HG02642 (cell line): ENCODE measurements at regions not wholly inside any gene's neighbourhood (a gene's known extent, or its start where the extent isn't known, plus 50 kb on each side); places are given as distances from the start of the nearest gene placed in this dataset.

Source experiments
- ATAC-seq: cut with Tn5 transposase; IDR thresholded peaks from one replicate; pipeline ENCODE4 v1.9.1; 2021; ENCODE audit warnings: mild to moderate bottlenecking; ENCODE audit not compliant: unreplicated experiment, poor library complexity

DNA sequence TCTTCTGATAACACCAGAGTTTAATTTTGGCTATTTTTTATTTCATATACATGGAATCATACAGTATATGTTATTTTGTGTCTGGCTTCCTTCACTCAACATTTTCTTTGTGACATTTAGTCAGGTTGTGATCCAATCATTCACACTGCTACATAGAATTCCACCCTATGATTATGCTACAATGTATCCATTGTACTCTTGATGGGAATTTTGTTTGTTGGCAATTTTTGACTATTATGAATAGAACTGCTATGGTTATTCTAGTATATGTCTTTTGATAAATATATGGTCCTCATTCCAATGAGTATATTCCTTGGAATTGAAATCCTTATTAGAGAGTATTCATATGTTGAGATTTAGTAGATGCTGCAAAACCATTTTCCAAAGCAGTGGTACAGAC lies 936.4 kb upstream of the CHAC2 start:
- no peak for ATAC-seq

DNA sequence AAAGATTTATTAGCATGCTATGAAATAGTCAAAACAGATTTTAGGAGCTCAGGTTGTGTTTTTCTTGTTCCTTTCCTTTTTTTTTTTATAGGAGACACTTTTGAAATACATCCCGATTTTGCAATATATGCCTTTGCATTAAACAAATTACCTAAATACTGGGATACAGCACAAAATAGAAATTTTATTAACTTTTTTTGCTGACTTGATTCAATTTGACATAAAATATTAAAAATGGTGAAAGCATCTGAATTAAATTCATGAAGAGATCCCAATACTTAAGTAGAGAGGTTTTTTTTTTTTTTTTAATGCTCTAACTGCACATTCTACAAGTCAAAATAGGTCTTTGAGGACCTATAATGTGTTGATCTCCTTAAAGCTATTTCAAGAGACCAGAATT lies 939.5 kb upstream of the CHAC2 start:
- no peak for ATAC-seq

GRCh38 chr2:52821631-52822030 lies 946.0 kb upstream of the CHAC2 start:
- ATAC-seq = no peak

GRCh38 chr2:52818958-52819357 lies 948.6 kb upstream of the CHAC2 start:
- no peak for ATAC-seq

GRCh38 chr2:52810460-52810859 lies 957.1 kb upstream of the CHAC2 start:
- no peak for ATAC-seq

DNA sequence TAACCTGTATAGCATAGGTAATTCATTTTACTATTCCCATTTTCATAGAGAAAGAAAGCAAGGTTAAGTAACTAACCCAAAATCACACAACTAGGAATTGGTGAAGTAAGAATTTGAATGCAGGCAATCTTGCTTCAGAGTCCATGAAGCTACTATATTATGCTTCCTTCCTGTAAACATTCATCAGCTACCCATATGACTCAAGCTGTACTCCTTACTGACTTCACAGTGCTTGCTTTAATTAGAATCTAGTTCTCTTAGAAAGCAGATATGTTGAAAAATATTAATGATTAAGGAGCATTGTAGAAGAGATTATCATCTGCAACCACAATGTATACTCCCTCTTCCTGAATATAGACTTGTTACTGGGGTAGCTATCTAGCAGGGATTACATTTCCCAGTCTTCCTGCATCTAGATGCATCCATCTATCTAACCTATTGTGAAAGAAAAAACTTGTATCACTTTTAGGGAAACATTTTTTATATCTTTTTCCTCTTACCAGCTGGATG lies 961.6 kb upstream of the CHAC2 start:
- ATAC-seq = no peak

DNA sequence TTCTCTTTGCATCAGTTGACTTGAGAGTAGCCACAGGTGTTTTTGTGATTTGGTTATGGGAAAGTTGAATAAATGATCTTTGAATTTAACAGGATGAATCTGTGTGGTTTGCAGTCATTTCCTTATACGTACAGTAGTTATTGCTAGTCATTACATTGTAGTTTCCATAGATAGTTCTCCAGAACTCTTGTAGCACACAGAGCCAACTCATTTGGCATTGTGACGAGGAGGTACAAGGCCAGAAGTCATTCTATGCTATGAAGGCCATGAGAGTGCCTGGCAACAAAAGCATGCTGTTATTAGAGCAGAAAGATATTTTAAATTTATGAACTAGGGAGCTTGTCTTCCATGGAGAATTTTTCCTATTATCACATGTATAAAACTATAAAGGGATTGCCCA lies 973.0 kb upstream of the CHAC2 start:
- no peak for ATAC-seq

- no peak for ATAC-seq
Observed at GRCh38 chr2:52779446-52779845, 988.2 kb upstream of the CHAC2 start.

GRCh38 chr2:52776571-52776970 lies 991.0 kb upstream of the CHAC2 start:
- ATAC-seq = no peak

DNA sequence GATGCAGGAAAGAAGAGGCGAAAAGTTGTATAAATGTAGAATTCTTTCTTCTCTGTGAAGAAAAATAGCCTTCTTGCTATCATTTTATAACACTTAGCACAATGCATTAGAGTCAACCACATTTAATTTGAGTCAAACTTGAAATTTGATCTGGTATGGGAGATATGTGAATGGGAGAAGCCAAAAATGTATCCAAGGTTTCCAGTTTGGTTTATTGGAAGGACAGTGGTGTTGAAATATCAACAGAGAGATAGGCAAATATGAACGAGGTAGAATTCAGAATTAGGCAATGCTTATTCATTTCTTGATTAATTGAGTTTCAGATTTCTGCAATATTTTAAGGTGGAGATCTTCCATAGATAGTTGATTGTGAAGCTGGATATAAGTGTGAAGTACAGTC lies 991.9 kb upstream of the CHAC2 start:
- no peak for ATAC-seq

DNA sequence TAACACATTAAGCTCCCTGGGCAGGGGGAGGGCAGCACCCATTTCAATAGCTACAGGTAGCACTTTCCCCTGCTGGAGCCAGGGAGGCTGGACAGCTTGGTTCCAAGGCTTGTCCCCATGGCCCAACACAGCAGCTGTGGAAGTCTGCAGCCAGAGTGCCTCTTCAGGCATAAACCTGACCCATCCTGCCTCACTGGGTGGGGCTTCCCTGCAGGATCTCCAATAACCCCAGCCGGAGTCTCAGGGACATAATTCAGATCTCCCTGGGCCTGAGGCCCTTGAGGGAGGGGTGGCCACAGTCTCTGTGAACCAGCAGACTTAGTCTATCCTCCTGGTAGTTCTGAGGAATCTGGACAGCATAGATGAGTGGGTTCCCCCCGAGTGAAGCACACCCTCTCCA lies 1001.9 kb upstream of the CHAC2 start:
- ATAC-seq = no peak

DNA sequence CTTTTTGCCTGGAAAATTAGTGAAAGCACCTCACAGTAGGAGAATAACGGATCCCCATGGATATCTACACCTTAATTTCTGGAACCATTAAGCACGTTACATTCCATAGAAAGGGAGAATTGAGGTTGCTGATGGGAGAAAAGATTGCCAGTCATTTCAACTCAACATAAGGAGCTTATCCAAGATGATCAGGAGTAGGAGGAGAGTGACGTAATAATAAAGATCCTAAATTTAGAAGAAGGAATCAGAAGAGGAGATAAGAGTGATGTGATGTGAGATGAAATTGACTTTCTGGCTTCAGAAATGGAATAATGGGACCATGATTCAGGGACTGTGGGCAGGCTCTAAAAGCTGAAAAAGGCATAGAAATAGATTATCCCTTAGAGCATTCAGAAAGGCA lies 1017.8 kb upstream of the CHAC2 start:
- no peak for ATAC-seq

GRCh38 chr2:52745144-52745543 lies 1022.5 kb upstream of the CHAC2 start:
- no peak for ATAC-seq

DNA sequence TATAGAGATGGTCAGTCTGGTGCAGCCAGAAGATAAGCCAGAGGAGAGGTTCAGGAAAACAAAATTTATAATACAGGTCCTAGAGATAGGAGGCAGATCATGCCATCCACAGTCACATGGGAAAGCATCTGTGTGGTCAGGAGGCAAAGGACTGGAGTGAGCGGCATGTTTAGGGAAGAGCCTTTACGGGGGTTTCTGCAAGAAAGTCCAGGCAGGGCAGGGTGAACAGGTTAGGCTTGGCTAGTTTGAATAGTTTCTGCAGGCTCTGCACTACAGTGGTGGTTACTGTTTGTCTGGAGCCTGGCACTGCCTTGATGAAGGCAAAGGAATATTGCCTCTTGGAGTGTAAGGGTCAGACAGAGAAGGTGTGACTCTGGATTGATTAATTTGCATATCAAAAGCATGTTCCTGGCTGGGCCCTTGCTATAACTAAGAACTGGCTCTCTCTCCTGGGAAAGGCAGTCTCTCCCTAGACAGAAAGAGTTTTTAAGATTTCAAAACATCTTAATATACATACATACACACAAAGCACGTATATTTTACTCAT lies 1034.7 kb upstream of the CHAC2 start:
- ATAC-seq = no peak

- no peak for ATAC-seq
Observed at GRCh38 chr2:52724585-52724984, 1043.0 kb upstream of the CHAC2 start.

GRCh38 chr2:52717836-52718235 lies 1049.8 kb upstream of the CHAC2 start:
- ATAC-seq = no peak

DNA sequence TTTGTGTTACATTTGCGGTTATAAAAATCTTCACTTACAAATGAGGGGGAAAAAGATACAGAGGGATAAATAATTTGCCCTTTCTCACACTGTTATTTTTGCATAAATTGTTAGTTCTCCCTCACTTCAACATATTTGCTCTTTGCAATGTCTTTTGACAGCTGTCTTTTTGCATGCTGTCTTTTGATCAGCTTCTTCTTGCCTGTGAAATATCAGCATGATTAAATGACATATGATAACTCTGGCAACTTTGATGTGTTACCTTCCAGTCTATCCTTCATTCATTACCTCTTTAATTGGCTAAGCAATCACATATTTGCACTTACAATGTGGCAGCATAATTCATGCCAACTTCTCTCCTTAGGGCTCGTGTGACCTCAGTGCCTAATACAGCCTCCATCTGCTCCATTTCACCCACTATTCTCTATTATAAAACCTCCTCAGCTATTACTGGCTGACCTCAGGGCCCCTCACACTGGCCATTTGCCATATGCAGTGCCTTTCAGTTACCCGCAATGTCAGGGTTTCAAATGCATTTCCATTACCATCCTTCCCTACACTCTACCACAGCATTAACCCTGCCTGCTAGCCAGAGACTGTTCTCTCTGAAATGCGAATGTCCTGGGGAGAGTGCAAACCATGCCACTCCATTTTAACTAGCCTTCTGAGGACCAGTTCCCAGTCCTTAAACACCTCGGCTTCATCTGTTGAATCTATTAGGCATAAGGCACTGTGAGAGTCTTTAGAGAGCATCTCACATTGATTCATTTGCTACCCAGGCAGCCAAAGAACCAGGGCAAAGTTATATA lies 1056.6 kb upstream of the CHAC2 start:
- ATAC-seq = no peak

GRCh38 chr2:52704251-52704650 lies 1063.4 kb upstream of the CHAC2 start:
- no peak for ATAC-seq

GRCh38 chr2:52703004-52703403 lies 1064.6 kb upstream of the CHAC2 start:
- no peak for ATAC-seq

DNA sequence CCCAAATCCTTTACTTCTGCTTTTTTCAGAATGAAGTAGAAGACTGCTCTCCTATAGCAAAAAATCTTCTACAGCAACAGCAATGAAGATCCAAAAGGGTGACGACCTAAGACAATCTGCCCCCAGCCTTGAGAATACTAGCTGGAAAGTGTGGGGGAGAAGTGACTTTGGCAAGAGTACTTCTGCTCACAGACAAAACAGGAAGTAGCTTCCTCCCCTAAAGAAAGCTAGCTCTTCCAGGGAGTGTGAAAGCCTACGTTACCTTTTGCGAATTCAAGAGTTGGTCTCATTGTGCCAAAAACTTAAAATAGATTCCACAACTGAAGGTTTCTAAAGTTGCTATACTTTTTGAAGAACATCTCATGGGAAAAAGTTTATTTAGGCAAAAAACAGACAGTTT lies 1069.2 kb upstream of the CHAC2 start:
- ATAC-seq = no peak

DNA sequence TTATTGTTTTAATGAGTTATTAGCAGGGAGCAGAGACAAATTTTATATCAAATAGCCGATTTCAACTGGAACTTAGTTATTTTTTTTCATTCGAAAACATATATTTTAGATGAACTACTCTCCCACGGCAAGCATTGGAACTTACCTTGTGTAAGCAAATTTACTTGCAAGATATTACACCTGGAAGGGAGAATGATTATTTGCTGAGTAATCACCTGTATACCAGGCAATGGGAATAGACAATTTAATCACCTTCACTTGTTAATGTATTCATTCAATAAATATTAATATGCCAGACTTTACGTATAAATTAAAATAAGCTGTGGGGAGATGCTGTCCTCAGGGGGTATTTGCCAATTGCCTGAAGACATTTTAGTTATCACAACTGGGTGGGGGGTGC lies 1069.9 kb upstream of the CHAC2 start:
- ATAC-seq = no peak

GRCh38 chr2:52695731-52696130 lies 1071.9 kb upstream of the CHAC2 start:
- ATAC-seq = no peak
